Posterior vena cava (tissue), 2 donors: ENCODE measurements at regions not wholly inside any gene's neighbourhood (a gene's known extent, or its start where the extent isn't known, plus 50 kb on each side); places are given as distances from the start of the nearest gene placed in this dataset.
"Not testable (repeated sequence)": the region's sequence is repeated elsewhere in the genome, so short reads cannot be mapped to it uniquely, and the experiment has no call there.

Source experiments
- DNase-seq: peaks from one replicate; pipeline ENCODE4 v3.0.0-alpha.2; 2020; ENCODE audit warnings: low spot score
- intact Hi-C, 2 donors: fragments of 100-400 bp; cut with DNase I; formaldehyde crosslinking; loops; one replicate each; pipeline versions ENCODE4 v1.14.1 to v1.14.2; 2022 to 2023
- donor health status: DM: yes; HTN: yes; CAD: no.
- donor health status: DM: yes; HTN: yes; CAD: no.

GRCh38 chr17:5740937-5741336 lies 156.6 kb upstream of the NLRP1 start:
- DNase-seq, result no peak
- intact Hi-C loops, result loop anchor here in 1 of 2 donors (10.0 kb wide), 2 partner anchors 126 to 1994 kb away; no protein-coding TSS in a partner anchor

GRCh38 chr17:5741810-5742209 lies 157.5 kb upstream of the NLRP1 start:
- DNase-seq, result no peak
- intact Hi-C loops, result loop anchor here in 1 of 2 donors (10.0 kb wide), 2 partner anchors 127 to 1993 kb away; no protein-coding TSS in a partner anchor

GRCh38 chr17:5745111-5745813 lies 161.0 kb upstream of the NLRP1 start:
- intact Hi-C loops, result loop anchor here in 1 of 2 donors (10.0 kb wide), 2 partner anchors 130 to 1990 kb away; no protein-coding TSS in a partner anchor
- no peak for DNase-seq

- DNase-seq, result no peak
- intact Hi-C loops, result loop anchor here in 1 of 2 donors (10.0 kb wide), 2 partner anchors 132 to 1988 kb away; no protein-coding TSS in a partner anchor
Observed at GRCh38 chr17:5747276-5747675, 163.0 kb upstream of the NLRP1 start.

- DNase-seq, result no peak
- intact Hi-C loops, result loop anchor here in 1 of 2 donors (10.0 kb wide), 2 partner anchors 133 to 1987 kb away; no protein-coding TSS in a partner anchor
Observed at GRCh38 chr17:5747964-5748363, 163.7 kb upstream of the NLRP1 start.

- intact Hi-C loops, result no loop called here
- no peak for DNase-seq
Observed at GRCh38 chr17:5753421-5753820, 169.1 kb upstream of the NLRP1 start.

- no peak for DNase-seq
- intact Hi-C loops, result no loop called here
Observed at GRCh38 chr17:5757314-5757907, 173.1 kb upstream of the NLRP1 start.

- intact Hi-C loops, result no loop called here
- DNase-seq, result no peak
Observed at GRCh38 chr17:5758651-5759050, 174.3 kb upstream of the NLRP1 start.

GRCh38 chr17:5759501-5759925 lies 175.2 kb upstream of the NLRP1 start:
- intact Hi-C loops, result no loop called here
- no peak for DNase-seq

GRCh38 chr17:5762191-5762590 lies 177.9 kb upstream of the NLRP1 start:
- no peak for DNase-seq
- intact Hi-C loops, result no loop called here

GRCh38 chr17:5763595-5764306 lies 179.4 kb upstream of the NLRP1 start:
- DNase-seq, result no peak
- intact Hi-C loops, result no loop called here

- DNase-seq, result no peak
- intact Hi-C loops, result no loop called here
Observed at GRCh38 chr17:5769593-5770354, 185.5 kb upstream of the NLRP1 start.

GRCh38 chr17:5770441-5771270 lies 186.3 kb upstream of the NLRP1 start:
- intact Hi-C loops, result no loop called here
- no peak for DNase-seq

GRCh38 chr17:5771271-5771577 lies 186.9 kb upstream of the NLRP1 start:
- intact Hi-C loops, DNase-seq: not testable (repeated sequence)

- DNase-seq, intact Hi-C loops: not testable (repeated sequence)
Observed at GRCh38 chr17:5772017-5772416, 187.7 kb upstream of the NLRP1 start.

GRCh38 chr17:5772720-5773119 lies 188.4 kb upstream of the NLRP1 start:
- no peak for DNase-seq
- intact Hi-C loops, result no loop called here

- intact Hi-C loops, result no loop called here
- DNase-seq, result no peak
Observed at GRCh38 chr17:5773816-5774360, 189.6 kb upstream of the NLRP1 start.

- intact Hi-C loops, result no loop called here
- no peak for DNase-seq
Observed at GRCh38 chr17:5775098-5775497, 190.8 kb upstream of the NLRP1 start.
